IMR-90 (cell line): ENCODE measurements at regions not wholly inside any gene's neighbourhood (a gene's known extent, or its start where the extent isn't known, plus 50 kb on each side); places are given as distances from the start of the nearest gene placed in this dataset.

ENCODE experiments used
- ATAC-seq: fragments of 200-7000 bp; cut with Tn5 transposase; 2 replicates; pipeline ENCODE4 v1.9.1; 2020; ENCODE audit warnings: low read depth, mild to moderate bottlenecking, moderate library complexity
- BruUV-seq: library from RNA; stranded (reverse); fragments of 400-500 nt; replicated peaks from 2 replicates; lab custom pipeline; 2021; lab: Mats Ljungman, UMichigan
- CTCF ChIA-PET: fragments of 300-600 bp; formaldehyde crosslinking; extraction: SDS; loops from one replicate; lab custom pipeline; 2021; ENCODE audit warnings: antibody characterized with exemption; lab: Yijun Ruan, JAX
- POLR2A ChIA-PET: fragments of 300-600 bp; sonication (Branson Sonifier 250); formaldehyde crosslinking; loops from one replicate; lab custom pipeline; 2022; ENCODE audit warnings: antibody characterized with exemption; ENCODE audit not compliant: unreplicated experiment; lab: Charles Lee
- DNase-seq: peaks from one replicate; pipeline ENCODE4 v3.0.0; 2013
- H2AFZ ChIP-seq: replicated peaks from 2 replicates; pipeline ENCODE3; 2013; ENCODE audit warnings: low read length, mild to moderate bottlenecking; ENCODE audit not compliant: poor library complexity
- H2AK5ac ChIP-seq: 2 replicates; pipeline ENCODE4 v1.6.1; 2013; ENCODE audit warnings: low read depth, low read length, inconsistent platforms
- H2AK9ac ChIP-seq: replicated peaks from 2 replicates; pipeline ENCODE3; 2013; ENCODE audit warnings: mild to moderate bottlenecking, low read depth, low read length, moderate library complexity; ENCODE audit not compliant: poor library complexity
- H2BK120ac ChIP-seq: 2 replicates; pipeline ENCODE4 v1.6.1; 2013; ENCODE audit warnings: low read depth, low read length, inconsistent platforms
- H2BK15ac ChIP-seq: 3 replicates; pipeline ENCODE4 v1.6.1; 2013; ENCODE audit warnings: low read depth, low read length, inconsistent platforms
- H2BK20ac ChIP-seq: 2 replicates; pipeline ENCODE4 v1.6.1; 2013; ENCODE audit warnings: low read depth, mild to moderate bottlenecking, inconsistent platforms, low read length, moderate library complexity
- H2BK5ac ChIP-seq: 2 replicates; pipeline ENCODE4 v1.6.1; 2013; ENCODE audit warnings: mild to moderate bottlenecking, low read depth, low read length, inconsistent platforms; ENCODE audit not compliant: poor library complexity, severe bottlenecking
- H3K14ac ChIP-seq: replicated peaks from 2 replicates; pipeline ENCODE4 v1.6.1; 2013; ENCODE audit warnings: low read depth, low read length, inconsistent platforms
- H3K18ac ChIP-seq: 2 replicates; pipeline ENCODE4 v1.6.1; 2013; ENCODE audit warnings: low read depth, low read length, control low read depth
- H3K23ac ChIP-seq: 2 replicates; pipeline ENCODE4 v1.6.1; 2013; ENCODE audit warnings: low read depth, low read length, inconsistent platforms
- H3K27ac ChIP-seq: 2 replicates; pipeline ENCODE4 v1.5.1; 2013; ENCODE audit warnings: mild to moderate bottlenecking, control low read depth, low read length; ENCODE audit not compliant: insufficient read depth
- H3K27me3 ChIP-seq: 2 replicates; pipeline ENCODE4 v1.6.1; 2013; ENCODE audit warnings: low read length; ENCODE audit not compliant: control insufficient read depth, insufficient read depth
- H3K36me3 ChIP-seq: 2 replicates; pipeline ENCODE4 v1.6.1; 2013; ENCODE audit warnings: low read length, mixed read lengths; ENCODE audit not compliant: control insufficient read depth, insufficient read depth
- H3K4ac ChIP-seq: 2 replicates; pipeline ENCODE4 v1.6.1; 2013; ENCODE audit warnings: low read depth, low read length, inconsistent platforms
- H3K4me1 ChIP-seq: 2 replicates; pipeline ENCODE4 v1.6.1; 2013; ENCODE audit warnings: low read length, mixed read lengths; ENCODE audit not compliant: control insufficient read depth, insufficient read depth
- H3K4me2 ChIP-seq: 2 replicates; pipeline ENCODE4 v1.6.1; 2013; ENCODE audit warnings: low read depth, mild to moderate bottlenecking, control low read depth, low read length, moderate library complexity
- H3K4me3 ChIP-seq: 2 replicates; pipeline ENCODE4 v1.5.1; 2013; ENCODE audit warnings: low read depth, mild to moderate bottlenecking, control low read depth, low read length, moderate library complexity; ENCODE audit not compliant: insufficient read depth
- H3K56ac ChIP-seq: 2 replicates; pipeline ENCODE4 v1.6.1; 2013; ENCODE audit warnings: low read length, inconsistent platforms; ENCODE audit not compliant: insufficient read depth; ENCODE audit errors: extremely low read depth
- H3K79me1 ChIP-seq, 2 experiments: 2 replicates each; pipeline ENCODE4 v1.6.1; 2013; ENCODE audit warnings: low read length in 2 of 2, inconsistent platforms in 1 of 2, low read depth in 1 of 2
- H3K9ac ChIP-seq: 2 replicates; pipeline ENCODE4 v1.6.1; 2013; ENCODE audit warnings: low read depth, low read length, control low read depth
- H3K9me1 ChIP-seq: 2 replicates; pipeline ENCODE4 v1.6.1; 2013; ENCODE audit warnings: low read length, inconsistent platforms; ENCODE audit not compliant: insufficient read depth
- H3K9me3 ChIP-seq: 2 replicates; pipeline ENCODE4 v1.6.1; 2013; ENCODE audit warnings: low read length; ENCODE audit not compliant: control insufficient read depth, insufficient read depth
- H4K20me1 ChIP-seq: 2 replicates; pipeline ENCODE4 v1.6.1; 2013; ENCODE audit warnings: low read length, inconsistent platforms; ENCODE audit not compliant: insufficient read depth
- H4K5ac ChIP-seq: 2 replicates; pipeline ENCODE4 v1.6.1; 2013; ENCODE audit warnings: mild to moderate bottlenecking, low read depth, low read length, control low read depth
- H4K8ac ChIP-seq, 2 experiments: 2 replicates each; pipeline ENCODE4 v1.6.1; 2013; ENCODE audit warnings: low read depth in 2 of 2, low read length in 2 of 2, control low read depth in 1 of 2, inconsistent platforms in 1 of 2
- H4K91ac ChIP-seq: 2 replicates; pipeline ENCODE4 v1.6.1; 2013; ENCODE audit warnings: low read depth, low read length, inconsistent platforms; ENCODE audit not compliant: insufficient read depth
- BHLHE40 ChIP-seq: fragments of 150-350 bp; IDR thresholded peaks from 2 replicates; pipeline ENCODE4 v1.6.1; 2016; ENCODE audit warnings: mild to moderate bottlenecking, low read depth, low read length
- CEBPB ChIP-seq: IDR thresholded peaks from 2 replicates; pipeline ENCODE4 v1.6.1; 2012; ENCODE audit warnings: low read depth, low read length, improper control_type of control experiment
- CHD1 ChIP-seq: IDR thresholded peaks from 2 replicates; pipeline ENCODE4 v1.6.1; 2012; ENCODE audit warnings: low read depth, low read length, improper control_type of control experiment
- FOS ChIP-seq: fragments of 150-350 bp; IDR thresholded peaks from 2 replicates; pipeline ENCODE4 v1.6.1; 2016; ENCODE audit warnings: low read depth, low read length
- MAFK ChIP-seq: IDR thresholded peaks from 2 replicates; pipeline ENCODE4 v1.6.1; 2012; ENCODE audit warnings: low read depth, low read length, improper control_type of control experiment
- MAZ ChIP-seq: IDR thresholded peaks from 2 replicates; pipeline ENCODE4 v1.6.1; 2012; ENCODE audit warnings: low read depth, mild to moderate bottlenecking, low read length, improper control_type of control experiment, moderate library complexity, borderline replicate concordance
- MXI1 ChIP-seq: IDR thresholded peaks from 2 replicates; pipeline ENCODE4 v1.6.1; 2012; ENCODE audit warnings: low read depth, mild to moderate bottlenecking, low read length, moderate library complexity, borderline replicate concordance
- NFE2L2 ChIP-seq: fragments of 150-350 bp; IDR thresholded peaks from 2 replicates; pipeline ENCODE4 v1.6.1; 2016; ENCODE audit warnings: low read depth, mild to moderate bottlenecking, low read length
- POLR2A ChIP-seq: IDR thresholded peaks from 2 replicates; pipeline ENCODE4 v1.6.1; 2012; ENCODE audit warnings: mild to moderate bottlenecking, low read depth, low read length
- RAD21 ChIP-seq: IDR thresholded peaks from 2 replicates; pipeline ENCODE4 v1.6.1; 2012; ENCODE audit warnings: low read length, improper control_type of control experiment
- RCOR1 ChIP-seq: IDR thresholded peaks from 2 replicates; pipeline ENCODE4 v1.6.1; 2012; ENCODE audit warnings: mild to moderate bottlenecking, low read length, improper control_type of control experiment; ENCODE audit not compliant: insufficient replicate concordance
- RFX5 ChIP-seq: IDR thresholded peaks from 2 replicates; pipeline ENCODE4 v1.8.0; 2012; ENCODE audit warnings: low read depth, mild to moderate bottlenecking, low read length, moderate library complexity
- SMC3 ChIP-seq: fragments of 150-350 bp; IDR thresholded peaks from 2 replicates; pipeline ENCODE4 v1.6.1; 2016; ENCODE audit warnings: low read depth, mild to moderate bottlenecking, antibody characterized with exemption, low read length, moderate library complexity
- WGBS, 2 experiments: methylation state at CpG; one replicate each; pipeline versions ENCODE4 v1.1.5 to v1.1.7; 2013; ENCODE audit warnings: missing lambda C conversion rate in 2 of 2; ENCODE audit not compliant: insufficient read length in 1 of 2; ENCODE audit errors: extremely low coverage in 2 of 2; 5-methylcytosine and 5-hydroxymethylcytosine counted together
- dilution Hi-C: fragments of 300-500 bp; cut with HindIII; formaldehyde crosslinking; loops from one replicate; pipeline ENCODE4 v1.14.3; 2018; ENCODE audit warnings: low sequenced_read_pairs; ENCODE audit not compliant: unreplicated experiment
- in situ Hi-C: fragments of 300-500 bp; cut with MboI; formaldehyde crosslinking; loops from 3 replicates; pipeline ENCODE4 v1.14.3; 2019; ENCODE audit warnings: low sequenced_read_pairs, inconsistent platforms, mixed read lengths
- intact Hi-C: fragments of 100-400 bp; cut with micrococcal nuclease; formaldehyde crosslinking; loops from 2 replicates; pipeline ENCODE4 v1.10.0; 2022
- TF ChIP-seq, protein P1 (sequence below): fragments of 150-350 bp; IDR thresholded peaks from 2 replicates; pipeline ENCODE4 v1.6.1; 2016; ENCODE audit warnings: low read depth, mild to moderate bottlenecking, low read length, moderate library complexity, borderline replicate concordance
- TF ChIP-seq, protein P2 (sequence below): fragments of 150-350 bp; IDR thresholded peaks from 2 replicates; pipeline ENCODE4 v1.6.1; 2017; ENCODE audit warnings: mild to moderate bottlenecking, antibody characterized with exemption, low read length, low read depth

DNA sequence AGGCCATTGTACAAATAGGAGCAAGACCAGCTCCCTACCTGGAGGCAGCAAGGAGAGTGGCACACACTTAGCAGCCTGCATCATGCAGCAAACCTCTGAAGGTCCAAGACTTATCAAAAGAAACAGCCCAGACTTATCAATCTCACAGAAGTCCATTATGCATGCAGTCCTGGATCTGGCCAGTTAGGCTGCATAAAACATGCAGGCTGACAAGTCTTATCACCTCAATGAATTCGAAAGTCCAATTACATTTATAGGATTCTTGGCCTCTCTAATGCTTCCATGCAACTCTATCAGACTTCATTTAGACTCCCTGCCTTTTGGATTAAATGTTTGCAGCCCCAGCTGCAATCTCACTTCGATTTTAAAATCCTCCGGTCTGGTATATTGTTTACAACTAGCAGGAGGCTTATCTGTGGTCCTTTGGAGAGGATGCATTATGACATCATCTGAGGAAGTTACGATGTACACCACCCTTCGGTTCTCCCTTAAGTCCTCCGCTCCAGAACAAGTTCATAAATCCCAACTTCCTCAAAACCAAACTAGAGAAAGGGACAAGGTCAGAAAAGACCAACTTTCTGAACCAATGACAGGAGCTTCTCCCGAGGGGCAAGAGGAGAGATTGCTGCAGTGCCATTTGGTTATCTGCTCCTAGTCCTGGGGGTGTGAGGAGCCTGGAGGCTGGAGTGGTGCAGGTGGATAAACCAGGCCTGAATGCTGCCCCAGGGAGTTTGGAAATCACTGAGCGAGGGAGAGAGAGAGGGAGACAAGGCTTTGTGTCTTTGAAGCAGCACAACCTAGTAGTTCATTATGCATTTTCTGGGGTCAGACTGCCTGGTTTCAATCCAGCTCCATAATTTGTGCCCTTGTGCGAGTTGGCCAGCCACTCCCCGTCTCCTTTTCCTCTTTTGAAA is 313.9 kb downstream of the TLE1 start:
- Histone ChIP-seq H3K79me1 (no peaks in the 10 kb centered on the region), H3K27me3 (no peaks in the 10 kb centered on the region), H2AK9ac (no peak overlapping the region), H2BK5ac (no peak overlapping the region), H2BK120ac (no peak overlapping the region), H2AFZ (peak overlapping the region; percentile 25), H3K14ac (no peak overlapping the region; the same call in 1 of the 2 replicates), H3K4me1 (no peaks in the 10 kb centered on the region; the same call in 1 of the 2 replicates), H3K23ac (no peak overlapping the region; the same call in 1 of the 2 replicates), H3K9me1 (no peaks in the 10 kb centered on the region), H3K4me3 (no peak overlapping the region), H3K9me3 (no peaks in the 10 kb centered on the region), H4K20me1 (no peaks in the 10 kb centered on the region), H4K8ac (no peak overlapping the region), H2BK15ac (no peak overlapping the region), H2AK5ac (no peak overlapping the region), H4K5ac (no peak overlapping the region), H3K9ac (no peak overlapping the region), H3K56ac (no peak overlapping the region), H3K18ac (no peak overlapping the region), H4K91ac (no peak overlapping the region), H3K36me3 (no peaks in the 10 kb centered on the region), H3K27ac (no peak overlapping the region), H3K4ac (no peak overlapping the region), H3K4me2 (no peak overlapping the region), H2BK20ac (no peak overlapping the region)
- CTCF ChIA-PET = interaction anchor here (0.7 kb wide), 1 partner anchor 282 kb away, joined by 4 read pairs; no protein-coding TSS in a partner anchor
- DNase-seq = peak; percentile 21
- WGBS, 2 experiments = 100% methylated on average over 3 of the region's 10 CpGs; no CpG with 5 or more reads in 1 of the 2 experiments
- in situ Hi-C loops = no loop called here
- dilution Hi-C loops = no loop called here
- no TSS peak for BruUV-seq
- no peak for ATAC-seq
- intact Hi-C loops = no loop called here
- POLR2A ChIA-PET = no interaction called here
- TF ChIP-seq MXI1 (no peak), NFE2L2 (no peak), RAD21 (no peak), POLR2A (no peak), FOS (no peak), RFX5 (no peak), SMC3 (no peak), BHLHE40 (no peak), RCOR1 (no peak), MAFK (no peak), CEBPB (no peak), MAZ (no peak), CHD1 (no peak)
- TF ChIP-seq, protein P1, sequence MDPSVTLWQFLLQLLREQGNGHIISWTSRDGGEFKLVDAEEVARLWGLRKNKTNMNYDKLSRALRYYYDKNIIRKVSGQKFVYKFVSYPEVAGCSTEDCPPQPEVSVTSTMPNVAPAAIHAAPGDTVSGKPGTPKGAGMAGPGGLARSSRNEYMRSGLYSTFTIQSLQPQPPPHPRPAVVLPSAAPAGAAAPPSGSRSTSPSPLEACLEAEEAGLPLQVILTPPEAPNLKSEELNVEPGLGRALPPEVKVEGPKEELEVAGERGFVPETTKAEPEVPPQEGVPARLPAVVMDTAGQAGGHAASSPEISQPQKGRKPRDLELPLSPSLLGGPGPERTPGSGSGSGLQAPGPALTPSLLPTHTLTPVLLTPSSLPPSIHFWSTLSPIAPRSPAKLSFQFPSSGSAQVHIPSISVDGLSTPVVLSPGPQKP = no peak
- TF ChIP-seq, protein P2, sequence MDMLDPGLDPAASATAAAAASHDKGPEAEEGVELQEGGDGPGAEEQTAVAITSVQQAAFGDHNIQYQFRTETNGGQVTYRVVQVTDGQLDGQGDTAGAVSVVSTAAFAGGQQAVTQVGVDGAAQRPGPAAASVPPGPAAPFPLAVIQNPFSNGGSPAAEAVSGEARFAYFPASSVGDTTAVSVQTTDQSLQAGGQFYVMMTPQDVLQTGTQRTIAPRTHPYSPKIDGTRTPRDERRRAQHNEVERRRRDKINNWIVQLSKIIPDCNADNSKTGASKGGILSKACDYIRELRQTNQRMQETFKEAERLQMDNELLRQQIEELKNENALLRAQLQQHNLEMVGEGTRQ = no peak
